HG03565 (cell line): ENCODE measurements at regions not wholly inside any gene's neighbourhood (a gene's known extent, or its start where the extent isn't known, plus 50 kb on each side); places are given as distances from the start of the nearest gene placed in this dataset.

ENCODE experiments used
- ATAC-seq: cut with Tn5 transposase; IDR thresholded peaks from one replicate; pipeline ENCODE4 v1.9.1; 2021; ENCODE audit warnings: mild to moderate bottlenecking, moderate library complexity; ENCODE audit not compliant: unreplicated experiment

GRCh38 chr15:93830221-93831080 is 400.9 kb upstream of the MCTP2 start:
- no peak for ATAC-seq

DNA sequence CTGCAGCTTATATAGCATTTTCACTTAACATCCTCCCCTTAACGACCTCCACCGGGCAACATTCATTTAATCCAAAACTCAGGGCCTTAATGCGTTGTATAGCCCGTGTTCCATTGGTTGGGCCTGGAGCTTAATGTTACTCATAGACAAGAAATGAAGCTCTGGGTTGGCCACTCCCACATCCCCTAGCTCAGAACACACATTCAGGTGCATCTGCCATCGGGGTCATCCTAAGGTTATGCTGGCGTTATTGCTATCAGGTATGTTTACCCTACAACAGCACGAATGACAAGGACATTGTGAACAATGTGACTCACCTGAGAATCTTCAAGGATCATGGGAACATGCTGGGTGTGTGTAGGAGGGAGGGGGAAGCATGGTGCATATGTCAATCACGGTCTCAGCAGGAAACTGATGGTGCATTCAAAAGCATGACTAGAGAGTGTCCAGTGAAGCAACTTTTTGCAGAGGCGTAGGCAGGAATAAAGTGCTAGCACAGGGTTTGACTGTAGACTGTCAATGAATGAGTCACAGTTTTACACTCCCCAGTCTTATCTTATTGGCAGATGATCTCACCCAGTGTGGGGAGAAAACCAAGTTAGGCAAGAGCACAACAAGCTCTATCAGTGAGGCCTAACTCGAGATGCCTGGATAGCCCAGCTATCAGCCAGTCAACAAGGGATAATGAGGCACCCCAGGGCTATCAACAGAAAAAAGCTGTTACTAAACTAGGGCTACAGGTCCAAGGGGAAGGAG is 402.1 kb upstream of the MCTP2 start:
- ATAC-seq: no peak

DNA sequence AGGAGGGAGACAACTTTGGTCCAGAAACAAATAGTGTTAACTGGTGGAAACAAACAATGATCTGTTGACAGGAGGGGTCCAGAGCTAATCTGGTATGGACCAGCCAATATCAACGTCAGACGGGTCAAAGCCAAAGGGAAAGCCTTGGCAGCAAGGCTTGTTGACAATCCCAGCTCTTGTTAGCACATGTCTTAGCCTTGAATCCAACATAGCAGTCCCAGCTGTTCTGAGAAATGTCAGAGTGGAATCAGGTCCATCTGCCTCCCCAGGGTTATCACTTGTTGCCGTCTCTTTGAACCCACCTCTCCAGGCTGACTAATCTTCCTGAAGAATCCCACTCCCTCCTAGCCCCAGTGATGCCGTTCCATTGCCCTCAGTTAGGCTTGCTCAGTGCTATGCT is 404.6 kb upstream of the MCTP2 start:
- ATAC-seq: no peak

DNA sequence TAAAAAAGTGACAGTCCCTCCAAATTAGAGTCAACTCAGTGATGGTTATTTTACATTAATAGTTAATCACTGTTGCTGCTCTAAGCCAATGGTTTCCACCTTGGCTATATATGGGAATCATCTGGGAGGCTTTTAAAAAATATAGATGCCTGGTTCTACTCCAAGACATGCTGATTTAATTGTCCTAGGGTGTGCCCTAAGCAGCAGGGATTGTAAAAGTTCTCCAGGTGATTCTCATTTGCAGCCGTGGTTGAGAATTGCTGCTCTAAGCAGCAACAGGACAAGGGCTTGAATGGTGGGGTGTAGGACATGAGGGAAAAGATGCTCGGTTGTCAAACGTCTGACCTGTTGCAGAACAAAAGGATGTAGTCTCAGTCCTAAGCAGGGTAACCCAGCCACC is 405.1 kb upstream of the MCTP2 start:
- no peak for ATAC-seq

DNA sequence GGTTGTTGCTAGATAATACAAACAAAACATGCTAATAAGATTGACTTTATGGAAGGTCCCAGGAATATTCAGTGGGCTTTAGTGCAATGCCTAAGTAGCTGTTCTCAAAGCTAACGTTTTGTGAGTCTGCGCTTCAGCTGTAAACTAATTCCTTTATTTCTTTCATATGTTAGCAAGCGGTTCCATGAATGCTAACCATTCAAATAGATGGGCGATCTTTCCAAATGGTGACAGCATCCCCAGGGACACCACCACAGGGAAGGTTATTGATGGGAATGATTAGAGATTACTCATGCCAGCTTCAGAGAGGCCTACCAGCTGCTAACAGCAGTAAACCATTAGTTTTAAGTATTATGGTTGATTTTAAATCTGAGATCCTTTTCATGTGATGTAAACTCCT is 405.7 kb upstream of the MCTP2 start:
- no peak for ATAC-seq

DNA sequence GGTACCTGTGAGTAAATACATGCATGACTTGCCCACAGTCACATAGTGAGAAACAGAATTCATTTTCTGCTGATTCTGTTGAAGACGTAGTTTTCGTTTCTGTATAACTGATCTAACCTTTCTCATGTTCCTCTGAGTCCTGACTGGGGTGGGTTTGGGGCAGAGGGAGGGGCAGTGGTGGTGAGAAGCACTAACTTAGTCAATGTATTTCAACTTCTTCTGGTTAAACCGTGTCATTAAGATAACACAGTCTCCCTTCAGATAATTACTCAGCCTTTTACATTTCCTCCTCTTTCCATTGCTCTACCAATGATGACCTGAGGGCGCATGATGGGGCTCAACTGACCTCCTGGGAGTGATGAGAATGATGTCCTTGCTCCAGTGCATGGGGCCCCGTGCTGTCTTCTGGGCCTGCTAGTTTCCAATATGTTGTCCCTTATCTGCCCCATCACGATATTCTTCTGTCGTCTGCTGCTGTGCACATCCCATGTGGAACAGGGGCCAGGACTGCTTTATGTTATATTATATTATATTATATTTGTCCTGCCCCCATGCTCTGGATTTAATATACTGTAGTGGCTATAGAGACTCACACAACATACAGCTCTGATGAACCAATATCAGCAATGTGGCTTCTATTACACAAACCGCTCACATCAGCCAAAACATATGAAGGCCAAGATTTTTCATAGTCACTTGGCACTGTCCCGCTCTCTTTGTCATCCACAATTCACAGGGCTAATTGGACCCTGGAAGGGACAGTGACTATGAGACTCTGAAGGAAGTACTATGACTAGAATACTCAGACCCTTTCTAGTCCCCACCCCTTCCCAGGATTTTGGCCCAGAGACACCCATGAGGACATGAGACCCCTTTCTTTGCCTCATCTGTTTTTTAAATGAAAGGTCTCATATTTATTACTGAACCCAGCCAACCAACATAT is 407.1 kb upstream of the MCTP2 start:
- ATAC-seq: no peak

DNA sequence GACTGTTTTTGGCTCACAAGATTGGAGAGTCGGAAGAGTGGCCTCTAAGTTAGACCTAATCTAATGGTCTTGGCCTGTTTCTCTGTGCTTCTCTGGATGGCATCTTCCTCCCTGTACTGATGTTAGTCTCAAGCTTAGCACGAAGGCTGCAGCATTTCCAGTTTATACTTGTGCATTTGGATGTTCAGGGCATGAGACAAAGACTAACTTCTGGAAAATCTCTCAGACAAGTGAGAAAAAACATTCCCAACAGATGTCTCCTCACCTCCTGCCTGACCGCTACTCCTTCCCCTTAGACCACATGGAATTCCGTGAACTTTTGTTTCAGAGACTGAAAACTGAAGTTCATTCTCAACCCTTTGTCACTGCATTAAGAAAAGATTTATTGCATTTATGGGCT is 410.8 kb upstream of the MCTP2 start:
- no peak for ATAC-seq

DNA sequence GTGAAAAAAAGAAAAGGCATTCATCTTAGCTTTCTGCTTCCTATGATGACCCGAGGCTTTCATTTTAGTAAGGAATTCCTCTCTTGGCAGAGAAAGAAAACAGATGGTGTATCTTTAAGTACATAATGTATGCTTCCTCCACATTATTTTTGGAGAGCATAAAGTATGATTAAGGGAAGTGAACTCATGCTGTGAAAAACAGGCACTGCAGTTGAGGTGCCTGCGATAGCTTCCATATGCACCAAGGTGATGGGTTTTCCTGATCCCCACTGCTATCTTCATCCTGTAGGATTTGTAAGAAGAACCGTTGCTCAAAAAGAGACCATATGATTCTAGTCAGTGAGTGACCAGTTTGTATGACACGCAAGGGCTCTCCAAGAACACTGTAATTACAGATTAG is 411.5 kb upstream of the MCTP2 start:
- no peak for ATAC-seq

DNA sequence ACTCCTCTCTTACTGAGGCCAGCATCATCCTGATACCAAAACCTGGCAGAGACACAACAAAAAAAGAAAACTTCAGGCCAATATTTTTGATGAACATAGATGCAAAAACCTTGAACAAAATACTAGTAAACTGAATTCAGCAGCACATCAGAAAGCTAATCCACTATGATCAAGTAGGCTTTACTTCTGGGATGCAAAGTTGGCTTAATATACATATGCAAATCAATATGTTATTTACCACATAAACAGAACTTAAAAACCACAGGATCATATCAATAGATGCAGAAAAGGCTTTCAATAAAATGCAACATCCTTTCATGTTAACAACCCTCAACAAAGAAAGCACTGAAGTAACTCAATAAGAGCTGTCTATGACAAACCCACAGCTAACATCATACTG is 414.5 kb upstream of the MCTP2 start:
- no peak for ATAC-seq

DNA sequence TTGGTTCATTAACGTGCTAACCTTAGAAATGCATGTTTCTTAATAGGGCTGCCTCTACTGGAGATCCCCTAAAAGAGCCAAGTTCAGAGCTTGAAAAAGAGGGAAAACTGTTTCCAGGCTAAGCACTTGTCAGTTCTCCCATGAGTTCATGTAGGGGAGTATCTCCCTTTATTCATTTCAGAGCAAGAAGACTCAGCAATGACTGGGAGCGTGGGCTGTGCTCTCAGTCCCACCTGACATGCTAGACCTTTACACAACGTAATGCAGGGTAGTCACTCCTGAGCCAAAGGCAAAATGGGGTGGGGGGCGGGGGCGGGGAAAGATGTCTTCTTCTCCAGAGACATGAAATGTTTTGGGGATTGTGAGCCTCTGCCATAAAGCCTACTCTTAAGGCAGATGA is 420.1 kb upstream of the MCTP2 start:
- ATAC-seq: no peak

GRCh38 chr15:93809516-93809915 is 421.8 kb upstream of the MCTP2 start:
- ATAC-seq: no peak

- ATAC-seq: no peak
Measured at GRCh38 chr15:93803421-93804152, 427.8 kb upstream of the MCTP2 start.

DNA sequence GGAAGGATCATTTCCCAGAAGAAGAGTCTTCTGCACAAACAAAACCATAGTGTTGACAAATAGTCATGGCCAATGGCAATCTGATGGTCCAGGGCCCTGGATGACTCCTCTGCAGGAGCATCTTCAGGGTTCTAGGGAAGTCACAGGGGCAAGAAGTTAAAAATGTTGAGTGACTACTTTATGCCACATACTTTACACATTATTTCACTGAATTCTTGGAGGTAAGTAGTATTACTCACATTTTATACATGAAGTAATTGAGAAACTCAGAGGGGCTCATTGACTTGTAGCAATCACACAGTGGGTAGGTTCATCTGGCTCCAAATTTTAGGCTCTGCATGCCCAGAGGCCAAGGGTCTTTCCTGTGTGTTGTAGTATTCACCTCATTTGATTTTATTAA is 430.2 kb upstream of the MCTP2 start:
- no peak for ATAC-seq

- ATAC-seq: no peak
Measured at GRCh38 chr15:93800805-93801204, 430.6 kb upstream of the MCTP2 start.

DNA sequence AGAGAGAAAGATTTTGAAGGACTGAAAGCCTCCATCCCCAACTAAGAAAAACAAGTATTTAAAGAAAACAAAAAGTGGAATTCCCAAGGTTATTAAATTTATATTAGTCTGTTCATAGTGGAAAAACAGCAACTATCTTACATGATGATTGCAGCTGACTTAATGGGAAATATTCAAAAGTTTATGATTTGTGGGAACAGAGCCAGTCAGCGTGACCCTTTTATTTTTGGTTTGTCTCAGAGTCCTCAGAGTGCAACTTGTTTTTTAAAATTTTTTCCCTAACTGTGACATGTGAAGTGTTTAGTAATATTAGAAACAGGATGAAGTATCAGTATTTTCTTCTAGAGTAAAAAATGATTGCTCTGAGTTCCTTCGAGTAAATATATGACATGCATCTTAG is 441.9 kb upstream of the MCTP2 start:
- no peak for ATAC-seq

DNA sequence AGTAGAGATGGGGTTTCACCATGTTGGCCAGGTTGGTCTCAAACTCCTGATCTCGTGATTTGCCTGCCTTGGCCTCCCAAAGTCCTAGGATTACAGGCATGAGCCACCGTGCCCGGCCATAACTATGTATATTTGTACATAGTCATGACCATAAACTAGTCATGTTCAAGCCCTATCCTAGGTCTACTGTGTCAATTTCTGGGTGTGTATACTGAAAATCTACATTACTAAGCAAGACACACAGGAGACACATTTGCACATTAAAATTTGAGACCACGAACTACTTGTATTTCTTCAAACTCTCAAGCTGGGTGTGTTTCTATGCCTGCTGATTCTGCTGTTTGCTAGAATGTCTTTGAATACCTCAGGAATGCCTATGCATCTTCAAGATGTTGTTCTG is 451.3 kb upstream of the MCTP2 start:
- no peak for ATAC-seq

DNA sequence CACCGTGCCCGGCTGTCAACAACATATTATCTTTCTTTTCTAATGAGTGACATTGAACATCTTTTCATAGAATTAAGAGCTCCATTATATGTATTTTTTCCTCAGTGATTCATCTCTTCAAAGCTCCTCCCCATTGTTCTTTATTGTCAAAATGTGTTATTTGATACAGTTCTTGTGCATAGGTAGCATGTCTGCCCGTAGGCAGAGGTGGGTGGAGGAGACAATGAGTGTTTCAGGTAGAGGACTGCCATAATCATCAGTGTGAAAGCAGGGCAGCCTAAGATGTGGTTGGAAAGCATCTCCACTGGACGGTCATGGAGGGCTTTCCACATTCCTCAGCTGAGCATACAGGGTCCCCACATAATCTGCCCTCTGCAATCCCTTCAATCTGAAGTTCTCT is 452.0 kb upstream of the MCTP2 start:
- ATAC-seq: no peak

GRCh38 chr15:93771196-93772030 is 459.9 kb upstream of the MCTP2 start:
- no peak for ATAC-seq

DNA sequence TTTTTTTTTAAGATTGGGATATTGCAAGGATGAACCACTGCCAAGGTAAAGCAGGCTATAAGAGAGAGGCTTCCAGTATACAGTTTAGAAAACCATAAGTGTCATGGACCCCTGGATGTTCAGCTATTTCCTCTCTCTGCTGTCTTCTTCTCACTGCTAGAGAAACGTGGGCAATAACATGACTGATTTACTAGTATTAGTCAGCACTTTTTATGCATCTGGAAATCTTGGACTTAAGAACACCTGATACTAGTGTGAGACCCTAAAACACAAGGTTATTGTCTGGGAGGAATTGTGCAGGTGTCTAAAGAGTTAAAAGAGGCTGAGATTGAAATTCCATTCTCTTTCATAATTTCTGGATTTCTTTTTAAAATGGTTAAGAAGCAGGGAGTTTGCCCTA is 460.6 kb upstream of the MCTP2 start:
- ATAC-seq: no peak

DNA sequence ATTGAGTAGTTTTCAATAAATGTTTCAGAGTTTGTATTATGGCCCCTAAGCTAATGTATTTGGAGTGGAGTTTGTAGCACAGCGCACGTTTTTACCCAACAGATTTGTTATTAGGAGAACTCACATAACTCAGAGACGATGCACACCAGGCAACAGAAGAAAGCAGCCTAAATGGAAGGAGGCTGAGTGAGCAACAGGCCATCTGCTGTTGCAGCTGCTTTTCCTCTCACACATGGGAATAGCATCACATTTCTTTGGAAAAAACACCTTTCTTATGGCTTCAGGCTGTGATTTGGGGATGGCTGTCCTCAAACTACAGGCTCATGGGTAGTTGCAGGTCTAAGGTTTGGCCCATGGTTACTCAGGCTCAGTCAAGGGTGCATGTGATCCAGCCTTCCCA is 469.3 kb upstream of the MCTP2 start:
- ATAC-seq: no peak
